AG09309 (cell line): ENCODE measurements at regions not wholly inside any gene's neighbourhood (a gene's known extent, or its start where the extent isn't known, plus 50 kb on each side); places are given as distances from the start of the nearest gene placed in this dataset.
"Not testable (repeated sequence)": the region's sequence is repeated elsewhere in the genome, so short reads cannot be mapped to it uniquely, and the experiment has no call there.

Experiments
- DNase-seq: peaks from one replicate; pipeline ENCODE4 v3.0.0-alpha.2; 2010; ENCODE audit warnings: low read depth
- H3K4me3 ChIP-seq: 2 replicates; pipeline ENCODE4 v1.5.1; 2011; ENCODE audit warnings: mild to moderate bottlenecking, low read depth, low read length, moderate library complexity; ENCODE audit not compliant: control insufficient read depth
- CTCF ChIP-seq: IDR thresholded peaks from 2 replicates; pipeline ENCODE4 v1.5.1; 2011; ENCODE audit warnings: mild to moderate bottlenecking, low read depth, low read length, inconsistent platforms; ENCODE audit not compliant: insufficient read depth, control insufficient read depth; ENCODE audit errors: missing control alignments

- DNase-seq: no peak
- H3K4me3 ChIP-seq: no peak overlapping the region
- no peak for TF ChIP-seq CTCF
These were observed 189.5 kb upstream of the TAPT1 start for GRCh38 chr4:16415751-16416150.

GRCh38 chr4:16413814-16414555 lies 187.7 kb upstream of the TAPT1 start:
- TF ChIP-seq CTCF: no peak
- no peak overlapping the region for H3K4me3 ChIP-seq

GRCh38 chr4:16411501-16412085 lies 185.3 kb upstream of the TAPT1 start:
- no peak overlapping the region for H3K4me3 ChIP-seq
- DNase-seq: no peak
- no peak for TF ChIP-seq CTCF

More at GRCh38 chr4:16413814-16414555, 187.7 kb upstream of the TAPT1 start:
- no peak for DNase-seq

- DNase-seq, H3K4me3 ChIP-seq: not testable (repeated sequence)
These were observed 166.9 kb upstream of the TAPT1 start for GRCh38 chr4:16393216-16393615.

- TF ChIP-seq CTCF: no peak
- no peak overlapping the region for H3K4me3 ChIP-seq
- DNase-seq: no peak
These were observed 164.9 kb upstream of the TAPT1 start for GRCh38 chr4:16391196-16391595.

GRCh38 chr4:16387448-16387847 lies 161.2 kb upstream of the TAPT1 start:
- H3K4me3 ChIP-seq: no peak overlapping the region
- TF ChIP-seq CTCF: no peak
- no peak for DNase-seq

GRCh38 chr4:16386711-16387320 lies 160.5 kb upstream of the TAPT1 start:
- no peak for TF ChIP-seq CTCF
- no peak overlapping the region for H3K4me3 ChIP-seq
- DNase-seq: no peak
